NCI-H1092 treated with DMSO at 0.1 percent for 48 hours (cell line): ENCODE measurements at regions not wholly inside any gene's neighbourhood (a gene's known extent, or its start where the extent isn't known, plus 50 kb on each side); places are given as distances from the start of the nearest gene placed in this dataset.
A peak's percentile ranks its signal among the peaks of the same experiment; 100 is the strongest.

Source experiments
- DNase-seq: peaks from one replicate; lab custom pipeline; 2025; lab: John Stamatoyannopoulos, UW

DNA sequence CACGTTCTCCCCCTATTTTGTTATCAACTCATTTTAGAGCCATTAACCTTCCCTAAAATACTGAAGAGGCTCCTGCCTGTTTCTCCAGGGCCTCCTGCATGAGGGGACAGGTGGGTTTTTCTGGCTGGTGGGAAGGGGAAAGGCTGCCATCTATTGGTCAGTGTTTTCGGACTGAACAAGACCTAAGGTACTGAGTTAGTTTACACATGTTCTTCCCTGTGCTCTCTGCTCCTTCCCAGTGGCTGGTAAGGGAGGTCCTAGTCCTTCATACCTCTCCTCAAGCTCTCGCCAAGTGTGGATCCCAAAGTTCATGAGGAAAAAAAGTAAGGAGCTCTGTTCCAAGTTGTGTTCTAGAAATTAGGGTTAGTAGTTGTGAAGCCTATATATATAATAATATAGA, 357.5 kb downstream of the FSCB start:
- DNase-seq = peak; percentile 78

- no peak for DNase-seq
These were observed 365.1 kb downstream of the FSCB start for GRCh38 chr14:44142006-44142405.

DNA sequence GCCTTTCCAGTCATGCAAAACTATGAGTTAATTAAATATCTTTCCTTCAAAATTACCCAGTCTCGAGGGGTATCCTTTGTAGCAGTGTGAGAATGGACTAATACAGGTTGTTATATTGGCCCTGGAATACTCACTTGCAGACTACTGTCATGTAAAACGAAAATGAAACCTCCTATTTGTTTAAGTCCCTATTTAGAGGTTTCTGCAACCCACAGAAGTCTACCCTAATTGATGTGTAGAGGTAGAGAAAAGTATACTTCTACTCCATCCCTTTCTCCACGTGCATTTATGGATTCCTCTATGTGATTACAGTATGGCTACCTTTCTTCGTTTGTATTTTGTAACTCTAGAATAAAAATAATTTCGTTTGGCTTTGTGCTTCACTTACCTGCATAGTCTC, 371.1 kb downstream of the FSCB start:
- no peak for DNase-seq

DNA sequence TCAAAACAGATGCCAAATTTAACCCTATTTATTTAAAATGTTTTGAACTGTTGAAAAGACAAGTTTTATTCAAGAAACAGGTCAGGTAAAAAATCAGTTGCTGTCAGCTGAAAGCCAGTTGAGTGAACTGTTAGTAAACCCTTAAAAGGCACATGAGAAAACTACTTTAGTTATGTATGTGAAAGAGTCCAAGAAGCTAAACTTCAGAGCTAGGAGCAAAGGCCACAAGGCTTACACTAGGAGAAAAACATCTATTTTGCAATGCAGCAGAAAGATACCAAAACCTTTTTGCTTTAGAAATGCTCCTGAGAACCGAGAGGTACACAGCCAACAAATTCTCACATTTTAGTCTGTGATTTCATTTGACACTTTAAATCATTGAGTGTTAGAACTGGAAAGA, 375.2 kb downstream of the FSCB start:
- no peak for DNase-seq

DNA sequence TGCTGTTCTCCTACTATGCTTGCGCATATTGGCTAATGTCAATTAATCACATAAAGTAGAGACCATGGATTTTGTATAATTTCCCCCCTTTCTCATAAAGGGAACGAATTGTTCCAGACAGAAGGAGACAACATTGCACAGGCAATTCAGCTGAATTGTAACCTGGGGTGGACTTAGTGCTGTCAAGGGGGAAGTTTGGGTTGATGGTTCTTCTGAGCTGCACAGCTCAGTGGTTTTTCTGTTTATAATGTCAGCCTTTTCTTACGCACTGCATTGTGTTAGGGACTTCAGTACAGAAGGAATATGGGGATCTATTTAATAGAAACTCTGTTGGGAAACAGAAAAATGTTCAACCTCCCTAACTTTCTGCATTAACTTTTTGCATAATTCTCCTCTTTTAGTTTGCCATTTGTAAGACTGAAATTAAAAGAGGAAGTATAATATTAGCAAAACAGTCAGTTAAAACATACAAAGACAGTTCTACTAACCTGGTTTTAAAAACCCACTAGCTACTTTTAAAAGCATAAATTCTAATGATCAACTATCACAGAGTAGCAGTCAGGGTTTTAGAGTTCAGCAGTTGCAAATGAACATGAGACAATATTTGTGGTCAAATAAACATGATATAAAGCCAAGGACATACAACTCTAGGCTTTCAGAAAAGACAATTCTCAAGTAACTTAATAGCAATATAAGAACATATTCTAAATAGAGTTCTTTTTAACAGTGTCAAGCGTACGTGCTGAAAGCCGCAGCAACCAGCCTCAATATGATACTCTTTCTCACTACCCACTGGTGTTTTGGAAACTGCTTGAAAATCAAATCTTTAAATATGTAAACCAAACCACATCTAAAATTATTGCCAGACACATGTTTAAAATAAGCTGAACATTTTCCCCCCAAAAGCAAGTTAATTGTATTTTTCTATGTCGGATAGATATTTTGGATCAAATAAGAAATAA, 393.0 kb downstream of the FSCB start:
- DNase-seq = no peak

DNA sequence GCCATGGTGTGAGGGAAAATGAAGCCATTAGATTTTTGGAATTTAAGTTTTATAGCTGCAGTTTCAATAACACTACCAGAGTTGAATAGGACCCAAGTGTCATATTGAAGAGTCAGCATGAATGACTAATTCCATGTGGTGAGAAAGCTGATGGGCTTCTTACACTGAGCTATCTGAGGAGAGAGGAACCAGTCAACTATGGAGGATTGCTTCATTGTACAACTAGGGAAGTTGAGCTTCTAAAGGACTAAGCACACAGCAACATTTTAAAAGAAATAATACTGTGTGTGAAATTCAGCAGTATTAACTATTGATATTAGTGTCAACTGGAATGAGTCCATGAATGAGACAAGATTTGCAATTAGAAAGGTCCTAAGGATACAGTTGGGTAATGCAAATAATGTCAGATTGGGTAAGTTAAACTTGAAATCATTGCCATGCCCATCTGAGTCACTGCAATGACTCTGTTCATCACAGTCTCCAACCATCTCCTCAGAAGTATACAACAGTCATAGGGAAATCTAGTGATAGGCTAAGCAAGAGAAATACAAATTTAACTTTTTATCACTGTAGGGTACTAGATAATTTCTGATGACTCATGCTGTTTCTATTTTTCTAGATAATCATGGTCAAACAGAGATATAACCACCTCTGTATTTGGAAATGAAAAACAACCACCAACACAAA, 394.2 kb downstream of the FSCB start:
- DNase-seq = no peak

DNA sequence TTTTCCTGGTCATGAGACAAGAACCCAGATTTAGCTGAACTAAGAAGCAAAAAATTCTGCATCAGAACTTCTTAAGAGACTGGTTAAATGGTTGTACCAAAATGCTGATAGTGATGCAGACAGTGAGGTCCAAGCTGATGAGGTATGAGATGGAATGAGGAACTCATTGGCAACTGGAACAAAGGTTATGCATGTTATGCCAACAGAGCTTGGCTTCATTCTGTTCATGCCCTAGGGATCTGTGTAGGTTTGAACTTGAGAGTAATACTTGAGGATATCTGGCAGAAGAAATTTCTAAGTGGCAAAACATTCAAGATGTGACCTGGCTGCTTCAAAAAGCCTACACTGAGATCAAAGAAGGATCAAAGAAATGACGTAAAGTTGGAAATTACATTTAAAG, 398.0 kb downstream of the FSCB start:
- no peak for DNase-seq

DNA sequence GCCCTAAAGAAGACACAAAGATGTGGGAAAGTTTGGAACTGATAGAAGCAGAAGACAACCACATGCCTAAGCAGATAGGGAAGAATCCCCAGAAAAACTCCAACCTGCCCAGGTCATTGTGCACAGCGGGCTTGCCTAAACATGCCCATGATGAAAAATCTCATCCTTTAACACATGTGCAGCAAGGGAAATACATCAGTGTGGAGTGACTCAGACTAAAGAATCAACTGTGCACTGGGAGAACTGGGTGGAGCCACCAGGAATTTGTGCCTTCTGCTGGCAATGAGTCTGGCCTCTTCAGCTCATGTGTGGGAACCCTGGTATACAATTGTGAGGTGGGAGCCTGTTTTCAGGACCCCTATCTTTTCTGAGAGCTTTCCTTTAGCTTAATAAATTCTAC, 398.5 kb downstream of the FSCB start:
- no peak for DNase-seq

DNA sequence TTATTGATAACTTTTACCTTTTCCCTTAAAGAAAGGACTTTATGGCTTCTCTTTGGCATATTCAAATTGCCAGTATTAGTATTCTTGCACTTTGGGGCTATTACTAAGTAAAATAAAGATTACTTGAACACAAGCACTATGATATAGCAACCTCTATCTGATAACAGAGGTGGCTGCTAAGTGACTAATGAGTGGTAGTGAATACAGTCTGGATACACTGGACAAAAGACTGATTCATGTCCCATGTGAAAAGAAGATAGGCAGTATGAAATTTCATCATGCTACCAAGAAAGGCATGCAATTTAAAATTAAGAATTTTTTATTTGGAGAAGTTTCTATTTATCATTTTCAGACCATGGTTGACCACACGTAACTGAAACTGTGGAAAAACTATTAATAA, 399.9 kb downstream of the FSCB start:
- no peak for DNase-seq

- no peak for DNase-seq
These were observed 407.2 kb downstream of the FSCB start for GRCh38 chr14:44099743-44100488.

DNA sequence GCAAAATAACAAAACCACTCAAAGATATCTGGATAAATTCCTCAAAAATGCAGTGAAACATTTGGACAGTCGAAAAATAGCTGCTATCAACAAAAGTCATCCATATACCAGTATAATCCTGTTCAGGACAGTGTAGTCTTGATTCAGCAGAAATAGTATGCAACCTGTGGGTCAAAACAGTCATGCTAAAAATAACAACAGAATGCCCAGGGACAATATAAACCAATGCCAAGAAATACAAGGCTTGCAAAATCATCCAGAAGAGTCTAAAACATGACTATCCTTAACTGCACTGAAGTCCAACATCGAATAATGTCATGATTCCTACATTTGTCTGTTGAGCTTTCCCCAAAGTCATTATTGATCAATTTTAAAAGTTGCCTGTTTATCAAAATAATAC, 425.9 kb downstream of the FSCB start:
- DNase-seq = no peak

- DNase-seq = no peak
These were observed 437.0 kb downstream of the FSCB start for GRCh38 chr14:44070046-44070445.

- DNase-seq = no peak
These were observed 453.7 kb downstream of the FSCB start for GRCh38 chr14:44053422-44053821.

- no peak for DNase-seq
These were observed 465.4 kb downstream of the FSCB start for GRCh38 chr14:44041700-44042099.

DNA sequence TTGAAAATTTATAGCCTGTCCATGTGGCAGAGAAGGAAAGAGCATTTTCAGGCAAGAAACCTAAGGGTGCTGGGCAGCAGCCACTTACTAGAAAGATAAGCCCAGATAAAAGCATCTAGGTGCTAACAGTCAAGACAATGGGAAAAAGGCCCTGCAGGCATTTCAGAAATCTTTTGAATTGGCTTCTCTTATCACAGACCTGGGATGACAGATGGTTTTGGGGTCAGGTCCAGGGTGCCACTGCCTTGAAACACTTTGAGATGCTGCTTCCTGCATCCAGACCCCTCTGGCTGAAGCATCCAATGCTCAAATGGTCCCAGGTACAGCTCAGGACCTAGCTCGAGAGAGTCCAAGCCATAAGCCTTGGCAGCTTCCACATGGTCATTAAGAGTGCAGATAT, 466.5 kb downstream of the FSCB start:
- DNase-seq = no peak

DNA sequence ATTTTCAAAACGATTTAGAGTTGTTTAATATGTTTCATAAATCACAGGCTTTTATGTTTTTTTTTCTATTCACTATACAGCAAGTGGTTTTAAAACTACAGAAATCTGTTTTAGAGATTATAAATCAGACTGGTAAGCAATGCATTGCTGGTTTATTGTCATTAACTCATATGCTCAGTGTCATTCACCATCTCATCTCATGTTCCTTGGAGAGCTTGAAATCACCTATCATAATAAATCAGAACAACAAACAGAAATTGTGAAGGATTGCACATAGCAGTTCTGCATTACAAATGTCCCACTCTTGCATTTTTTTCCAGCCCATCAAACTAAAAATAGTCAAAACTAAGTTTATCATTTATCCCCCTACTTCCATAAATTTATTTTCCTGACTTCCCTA, 470.8 kb downstream of the FSCB start:
- DNase-seq = no peak

- DNase-seq = no peak
These were observed 471.4 kb downstream of the FSCB start for GRCh38 chr14:44035707-44036106.

GRCh38 chr14:44030831-44031383, 476.2 kb downstream of the FSCB start:
- no peak for DNase-seq

GRCh38 chr14:44029933-44030332, 477.1 kb downstream of the FSCB start:
- DNase-seq = no peak

DNA sequence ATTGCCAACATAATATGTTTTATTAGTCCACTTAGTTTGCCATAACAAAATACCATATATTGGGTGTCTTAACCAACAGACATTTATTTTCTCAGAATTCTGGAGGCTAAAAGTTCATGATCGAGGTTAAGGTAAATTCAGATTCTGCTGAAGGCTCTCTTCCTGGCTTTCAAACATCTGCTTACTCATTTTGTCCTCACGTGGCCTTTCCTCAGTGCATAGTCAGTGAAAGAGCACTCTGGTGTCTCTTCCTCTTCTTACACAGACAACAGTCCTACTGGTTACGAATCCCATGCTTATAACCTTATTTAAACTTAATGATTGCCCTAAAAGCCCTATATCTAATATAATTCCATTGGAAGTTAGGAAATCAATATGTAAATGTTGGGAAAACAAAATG, 479.7 kb downstream of the FSCB start:
- DNase-seq = no peak

- DNase-seq = no peak
These were observed 496.5 kb downstream of the FSCB start for GRCh38 chr14:44010595-44010994.

DNA sequence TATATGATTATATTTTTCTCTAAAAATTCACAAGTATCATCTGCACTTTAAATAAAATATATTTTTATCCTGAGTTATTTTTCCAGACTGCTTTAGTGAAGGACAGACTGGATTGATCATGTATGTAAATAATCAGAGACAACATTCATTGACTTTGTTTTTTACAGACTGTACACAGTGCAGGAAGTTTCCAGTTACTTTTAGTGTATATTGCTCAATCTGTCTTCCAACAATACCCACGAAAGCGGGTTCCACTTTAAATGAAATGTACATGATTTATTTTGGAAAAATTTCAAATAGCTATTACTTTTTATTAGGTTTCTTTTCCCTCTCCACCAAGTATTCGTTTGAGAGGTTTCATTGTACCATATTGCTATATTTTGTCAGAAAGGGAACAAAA, 497.0 kb downstream of the FSCB start:
- no peak for DNase-seq
